ENCODE measurements at regions not wholly inside any gene's neighbourhood (a gene's known extent, or its start where the extent isn't known, plus 50 kb on each side); places are given as distances from the start of the nearest gene placed in this dataset.

- Histone ChIP-seq H3K4me2 (no peak overlapping the region), H3K36me3 (ENCODE audit: insufficient read depth) (no peaks in the 10 kb centered on the region), H4K20me1 (ENCODE audit: insufficient read depth) (no peaks in the 10 kb centered on the region), H3K27ac (no peak overlapping the region), H3K4me3 (IDR thresholded peaks at IDR 0.05; ENCODE audit: insufficient read depth, low read depth, low read length) (no peak overlapping the region), H3K27me3 (ENCODE audit: insufficient read depth, low read depth) (no peaks in the 10 kb centered on the region), H2AFZ (ENCODE audit: low read depth) (no peak overlapping the region), H3K9ac (no peak overlapping the region), H3K79me2 (ENCODE audit: insufficient read depth, low read depth) (no peaks in the 10 kb centered on the region), H3K4me1 (ENCODE audit: low read depth, poor library complexity, severe bottlenecking) (peaks cover 19% of the 10 kb centered on the region)
- TF ChIP-seq CTCF (conservative IDR thresholded peaks at IDR 0.05; ENCODE audit: low read depth, low read length), result no peak
These were observed 345.6 kb downstream of the CDC5L start for GRCh38 chr6:44733126-44733525.

GRCh38 chr6:44733868-44734267 is 346.4 kb downstream of the CDC5L start:
- H3K36me3 ChIP-seq (ENCODE audit: insufficient read depth), result no peaks in the 10 kb centered on the region
- H3K4me1 ChIP-seq (ENCODE audit: low read depth, poor library complexity, severe bottlenecking), result peaks cover 19% of the 10 kb centered on the region
- TF ChIP-seq CTCF (conservative IDR thresholded peaks at IDR 0.05; ENCODE audit: low read depth, low read length), result no peak
- no peak overlapping the region for H3K4me3 ChIP-seq (IDR thresholded peaks at IDR 0.05; ENCODE audit: insufficient read depth, low read depth, low read length)
- H3K27me3 ChIP-seq (ENCODE audit: insufficient read depth, low read depth), result no peaks in the 10 kb centered on the region
- no peak overlapping the region for H3K27ac ChIP-seq
- H3K4me2 ChIP-seq, result no peak overlapping the region
- no peaks in the 10 kb centered on the region for H4K20me1 ChIP-seq (ENCODE audit: insufficient read depth)
- no peak overlapping the region for H3K9ac ChIP-seq
- H2AFZ ChIP-seq (ENCODE audit: low read depth), result no peak overlapping the region
- no peaks in the 10 kb centered on the region for H3K79me2 ChIP-seq (ENCODE audit: insufficient read depth, low read depth)

- Histone ChIP-seq H3K27me3 (ENCODE audit: insufficient read depth, low read depth) (no peaks in the 10 kb centered on the region), H3K79me2 (ENCODE audit: insufficient read depth, low read depth) (no peaks in the 10 kb centered on the region), H2AFZ (ENCODE audit: low read depth) (no peak overlapping the region), H3K9ac (no peak overlapping the region), H3K4me1 (ENCODE audit: low read depth, poor library complexity, severe bottlenecking) (peaks cover 19% of the 10 kb centered on the region), H3K36me3 (ENCODE audit: insufficient read depth) (no peaks in the 10 kb centered on the region), H3K4me2 (no peak overlapping the region), H3K4me3 (IDR thresholded peaks at IDR 0.05; ENCODE audit: insufficient read depth, low read depth, low read length) (no peak overlapping the region), H3K27ac (no peak overlapping the region), H4K20me1 (ENCODE audit: insufficient read depth) (no peaks in the 10 kb centered on the region)
- no peak for TF ChIP-seq CTCF (conservative IDR thresholded peaks at IDR 0.05; ENCODE audit: low read depth, low read length)
These were observed 347.6 kb downstream of the CDC5L start for GRCh38 chr6:44734886-44735629.

GRCh38 chr6:44735630-44735963 is 348.1 kb downstream of the CDC5L start:
- Histone ChIP-seq H3K4me2 (no peak overlapping the region), H3K4me1 (ENCODE audit: low read depth, poor library complexity, severe bottlenecking) (peaks cover 19% of the 10 kb centered on the region), H3K27ac (no peak overlapping the region), H3K79me2 (ENCODE audit: insufficient read depth, low read depth) (no peaks in the 10 kb centered on the region), H3K4me3 (IDR thresholded peaks at IDR 0.05; ENCODE audit: insufficient read depth, low read depth, low read length) (no peak overlapping the region), H4K20me1 (ENCODE audit: insufficient read depth) (no peaks in the 10 kb centered on the region), H2AFZ (ENCODE audit: low read depth) (no peak overlapping the region), H3K36me3 (ENCODE audit: insufficient read depth) (no peaks in the 10 kb centered on the region), H3K27me3 (ENCODE audit: insufficient read depth, low read depth) (no peaks in the 10 kb centered on the region), H3K9ac (no peak overlapping the region)
- TF ChIP-seq CTCF (conservative IDR thresholded peaks at IDR 0.05; ENCODE audit: low read depth, low read length), result no peak

Measured in KMS-11 (cell line).